ENCODE measurements at regions not wholly inside any gene's neighbourhood (a gene's known extent, or its start where the extent isn't known, plus 50 kb on each side); places are given as distances from the start of the nearest gene placed in this dataset.
"Not testable (repeated sequence)": the region's sequence is repeated elsewhere in the genome, so short reads cannot be mapped to it uniquely, and the experiment has no call there.

- Histone ChIP-seq H3K9me1 (ENCODE audit: control insufficient read depth, extremely low read depth, insufficient read depth, low read length) (no peaks in the 10 kb centered on the region), H2AFZ (ENCODE audit: control insufficient read depth, low read length) (no peak overlapping the region), H3K4me1 (ENCODE audit: control insufficient read depth, extremely low read depth, insufficient read depth, low read length) (no peaks in the 10 kb centered on the region), H3K36me3 (ENCODE audit: control insufficient read depth in 2 of 2, extremely low read depth in 1 of 2, insufficient read depth in 2 of 2, low read length in 2 of 2) (no peaks in the 10 kb centered on the region), H3K4me3 (ENCODE audit: control insufficient read depth in 2 of 3, extremely low read depth in 1 of 3, insufficient read depth in 2 of 3, low read depth in 1 of 3, low read length in 3 of 3) (no peak overlapping the region), H3K9ac (ENCODE audit: control insufficient read depth, extremely low read depth, insufficient read depth, low read length) (no peak overlapping the region), H3K9me3 (ENCODE audit: control insufficient read depth, low read depth, low read length) (no peaks in the 10 kb centered on the region), H3K4me2 (ENCODE audit: control insufficient read depth, extremely low read depth, insufficient read depth, low read depth, low read length) (no peak overlapping the region), H4K20me1 (ENCODE audit: control insufficient read depth, extremely low read depth, insufficient read depth, low read length) (no peaks in the 10 kb centered on the region), H3K79me2 (ENCODE audit: control insufficient read depth, insufficient read depth, low read length) (no peaks in the 10 kb centered on the region), H3K27me3 (ENCODE audit: control insufficient read depth, extremely low read depth, insufficient read depth, low read length) (no peaks in the 10 kb centered on the region), H3K27ac (ENCODE audit: control insufficient read depth, insufficient read depth, low read length) (no peak overlapping the region)
- no peak for TF ChIP-seq EZH2 (IDR thresholded peaks at IDR 0.05; ENCODE audit: low read length)
- TF ChIP-seq, protein P1, sequence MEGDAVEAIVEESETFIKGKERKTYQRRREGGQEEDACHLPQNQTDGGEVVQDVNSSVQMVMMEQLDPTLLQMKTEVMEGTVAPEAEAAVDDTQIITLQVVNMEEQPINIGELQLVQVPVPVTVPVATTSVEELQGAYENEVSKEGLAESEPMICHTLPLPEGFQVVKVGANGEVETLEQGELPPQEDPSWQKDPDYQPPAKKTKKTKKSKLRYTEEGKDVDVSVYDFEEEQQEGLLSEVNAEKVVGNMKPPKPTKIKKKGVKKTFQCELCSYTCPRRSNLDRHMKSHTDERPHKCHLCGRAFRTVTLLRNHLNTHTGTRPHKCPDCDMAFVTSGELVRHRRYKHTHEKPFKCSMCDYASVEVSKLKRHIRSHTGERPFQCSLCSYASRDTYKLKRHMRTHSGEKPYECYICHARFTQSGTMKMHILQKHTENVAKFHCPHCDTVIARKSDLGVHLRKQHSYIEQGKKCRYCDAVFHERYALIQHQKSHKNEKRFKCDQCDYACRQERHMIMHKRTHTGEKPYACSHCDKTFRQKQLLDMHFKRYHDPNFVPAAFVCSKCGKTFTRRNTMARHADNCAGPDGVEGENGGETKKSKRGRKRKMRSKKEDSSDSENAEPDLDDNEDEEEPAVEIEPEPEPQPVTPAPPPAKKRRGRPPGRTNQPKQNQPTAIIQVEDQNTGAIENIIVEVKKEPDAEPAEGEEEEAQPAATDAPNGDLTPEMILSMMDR (optimal IDR thresholded peaks at IDR 0.05 in 1 of 3, IDR thresholded peaks at IDR 0.05 in 1 of 3, conservative IDR thresholded peaks at IDR 0.05 in 1 of 3; ENCODE audit: extremely low read depth in 1 of 3, insufficient read depth in 2 of 3, low read length in 3 of 3) = no peak
- no peak for FAIRE-seq
- no peak for DNase-seq (ENCODE audit: low read depth, low spot score)
- dilution Hi-C loops (cut with MboI; ENCODE audit: extremely low pct_ligation_motif_present, low sequenced_read_pairs) = no loop called here
Measured at GRCh38 chr9:135359764-135360163, 119.8 kb upstream of the PPP1R26 start.

DNA sequence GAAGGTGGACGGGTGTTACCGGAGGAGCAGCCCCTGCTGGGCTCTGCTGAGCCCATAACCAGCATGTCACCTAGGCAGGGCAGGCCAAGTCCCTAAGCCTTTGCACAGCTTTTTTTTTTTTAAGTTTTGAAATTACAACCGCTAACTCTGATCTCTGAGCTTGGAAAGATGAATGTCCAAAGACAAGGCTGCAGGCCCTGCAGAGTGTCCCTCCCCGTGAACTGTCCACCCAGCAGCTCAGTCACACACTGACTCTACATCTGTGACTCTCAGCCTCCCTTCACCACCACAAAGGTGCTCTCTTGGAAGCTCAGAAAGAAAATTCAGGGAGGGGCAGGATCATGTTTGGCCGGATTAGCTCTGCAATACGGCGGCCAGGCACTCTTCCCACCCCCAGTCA is 119.0 kb upstream of the PPP1R26 start:
- H3K4me2 ChIP-seq (ENCODE audit: control insufficient read depth, extremely low read depth, insufficient read depth, low read depth, low read length) = no peak overlapping the region
- FAIRE-seq (no peak), DNase-seq (ENCODE audit: low read depth, low spot score) (no peak)
- dilution Hi-C loops (cut with MboI; ENCODE audit: extremely low pct_ligation_motif_present, low sequenced_read_pairs) = no loop called here
- no peak overlapping the region for H3K9ac ChIP-seq (ENCODE audit: control insufficient read depth, extremely low read depth, insufficient read depth, low read length)
- no peaks in the 10 kb centered on the region for H3K27me3 ChIP-seq (ENCODE audit: control insufficient read depth, extremely low read depth, insufficient read depth, low read length)
- H3K36me3 ChIP-seq (ENCODE audit: control insufficient read depth in 2 of 2, extremely low read depth in 1 of 2, insufficient read depth in 2 of 2, low read length in 2 of 2) = no peaks in the 10 kb centered on the region
- H4K20me1 ChIP-seq (ENCODE audit: control insufficient read depth, extremely low read depth, insufficient read depth, low read length) = no peaks in the 10 kb centered on the region
- no peak overlapping the region for H3K4me3 ChIP-seq (ENCODE audit: control insufficient read depth in 2 of 3, extremely low read depth in 1 of 3, insufficient read depth in 2 of 3, low read depth in 1 of 3, low read length in 3 of 3)
- no peak overlapping the region for H3K27ac ChIP-seq (ENCODE audit: control insufficient read depth, insufficient read depth, low read length)
- H3K4me1 ChIP-seq (ENCODE audit: control insufficient read depth, extremely low read depth, insufficient read depth, low read length) = no peaks in the 10 kb centered on the region
- no peak overlapping the region for H2AFZ ChIP-seq (ENCODE audit: control insufficient read depth, low read length)
- H3K79me2 ChIP-seq (ENCODE audit: control insufficient read depth, insufficient read depth, low read length) = no peaks in the 10 kb centered on the region
- no peaks in the 10 kb centered on the region for H3K9me3 ChIP-seq (ENCODE audit: control insufficient read depth, low read depth, low read length)
- H3K9me1 ChIP-seq (ENCODE audit: control insufficient read depth, extremely low read depth, insufficient read depth, low read length) = no peaks in the 10 kb centered on the region
- TF ChIP-seq, protein P1 (optimal IDR thresholded peaks at IDR 0.05 in 1 of 3, IDR thresholded peaks at IDR 0.05 in 1 of 3, conservative IDR thresholded peaks at IDR 0.05 in 1 of 3; ENCODE audit: extremely low read depth in 1 of 3, insufficient read depth in 2 of 3, low read length in 3 of 3) = no peak
- TF ChIP-seq EZH2 (IDR thresholded peaks at IDR 0.05; ENCODE audit: low read length) = no peak

GRCh38 chr9:135361668-135362067 is 117.9 kb upstream of the PPP1R26 start:
- H3K79me2 ChIP-seq (ENCODE audit: control insufficient read depth, insufficient read depth, low read length); H3K36me3 ChIP-seq (ENCODE audit: control insufficient read depth in 2 of 2, extremely low read depth in 1 of 2, insufficient read depth in 2 of 2, low read length in 2 of 2); H3K9me1 ChIP-seq (ENCODE audit: control insufficient read depth, extremely low read depth, insufficient read depth, low read length); DNase-seq (ENCODE audit: low read depth, low spot score); H3K9ac ChIP-seq (ENCODE audit: control insufficient read depth, extremely low read depth, insufficient read depth, low read length); H3K27me3 ChIP-seq (ENCODE audit: control insufficient read depth, extremely low read depth, insufficient read depth, low read length); H3K4me3 ChIP-seq (ENCODE audit: control insufficient read depth in 2 of 3, extremely low read depth in 1 of 3, insufficient read depth in 2 of 3, low read depth in 1 of 3, low read length in 3 of 3); H3K4me2 ChIP-seq (ENCODE audit: control insufficient read depth, extremely low read depth, insufficient read depth, low read depth, low read length); H3K9me3 ChIP-seq (ENCODE audit: control insufficient read depth, low read depth, low read length); H2AFZ ChIP-seq (ENCODE audit: control insufficient read depth, low read length); H3K27ac ChIP-seq (ENCODE audit: control insufficient read depth, insufficient read depth, low read length); FAIRE-seq; H3K4me1 ChIP-seq (ENCODE audit: control insufficient read depth, extremely low read depth, insufficient read depth, low read length); H4K20me1 ChIP-seq (ENCODE audit: control insufficient read depth, extremely low read depth, insufficient read depth, low read length); dilution Hi-C loops (cut with MboI; ENCODE audit: extremely low pct_ligation_motif_present, low sequenced_read_pairs): not testable (repeated sequence)

Measured in keratinocyte (primary cell).